Endodermal cell (in vitro differentiated cells): ENCODE measurements at regions not wholly inside any gene's neighbourhood (a gene's known extent, or its start where the extent isn't known, plus 50 kb on each side); places are given as distances from the start of the nearest gene placed in this dataset.

Experiments
- DNase-seq: peaks from one replicate; pipeline ENCODE4 v3.0.0-alpha.2; 2017
- H3K27ac ChIP-seq: 2 replicates; pipeline ENCODE4 v1.5.1; 2013; ENCODE audit warnings: mild to moderate bottlenecking, low read depth, low read length, moderate library complexity
- H3K27me3 ChIP-seq: 2 replicates; pipeline ENCODE4 v1.6.1; 2013; ENCODE audit warnings: mild to moderate bottlenecking, low read length, moderate library complexity; ENCODE audit not compliant: insufficient read depth, control insufficient read depth, poor library complexity, severe bottlenecking
- H3K36me3 ChIP-seq: 2 replicates; pipeline ENCODE4 v1.7.0; 2013; ENCODE audit warnings: mild to moderate bottlenecking, low read length, moderate library complexity; ENCODE audit not compliant: control insufficient read depth, insufficient read depth
- H3K4me1 ChIP-seq: one replicate; pipeline ENCODE4 v1.7.0; 2013; ENCODE audit warnings: low read length; ENCODE audit not compliant: control insufficient read depth, insufficient read depth
- H3K4me3 ChIP-seq: 2 replicates; pipeline ENCODE4 v1.5.1; 2013; ENCODE audit warnings: mild to moderate bottlenecking, low read length, moderate library complexity
- H3K9ac ChIP-seq: 2 replicates; pipeline ENCODE4 v1.6.1; 2013; ENCODE audit warnings: mild to moderate bottlenecking, low read length, moderate library complexity; ENCODE audit not compliant: poor library complexity, severe bottlenecking; ENCODE audit errors: extremely low read depth
- H3K9me3 ChIP-seq: 2 replicates; pipeline ENCODE4 v1.6.1; 2013; ENCODE audit warnings: mild to moderate bottlenecking, low read length, moderate library complexity; ENCODE audit not compliant: control insufficient read depth
- H3K27ac Mint-ChIP-seq: 2 replicates; pipeline ENCODE4 v1.8.0; 2020; ENCODE audit warnings: mixed read lengths
- H3K27me3 Mint-ChIP-seq: 2 replicates; pipeline ENCODE4 v1.8.0; 2021; ENCODE audit warnings: mild to moderate bottlenecking, mixed read lengths; ENCODE audit not compliant: insufficient read depth
- H3K36me3 Mint-ChIP-seq: 2 replicates; pipeline ENCODE4 v1.8.0; 2020; ENCODE audit warnings: low read depth, mixed read lengths
- H3K4me1 Mint-ChIP-seq: 2 replicates; pipeline ENCODE4 v1.8.0; 2020; ENCODE audit warnings: mixed read lengths
- H3K4me3 Mint-ChIP-seq: 2 replicates; pipeline ENCODE4 v1.8.0; 2020; ENCODE audit warnings: mild to moderate bottlenecking, moderate library complexity, mixed read lengths
- H3K9me3 Mint-ChIP-seq: 2 replicates; pipeline ENCODE4 v1.8.0; 2020; ENCODE audit warnings: mild to moderate bottlenecking, mixed read lengths
- WGBS, 2 experiments: methylation state at CpG; one replicate each; pipeline versions ENCODE4 v1.1.5 to v1.1.7; 2013; ENCODE audit warnings: missing lambda C conversion rate in 2 of 2, mixed read lengths in 1 of 2; ENCODE audit not compliant: insufficient coverage in 1 of 2, insufficient read length in 1 of 2; 5-methylcytosine and 5-hydroxymethylcytosine counted together
- TF ChIP-seq, protein P1 (sequence below): fragments of 200-600 bp; sonication (generic); conservative IDR thresholded peaks from 2 replicates; pipeline ENCODE4 v1.5.0; 2021; ENCODE audit warnings: antibody characterized with exemption, mild to moderate bottlenecking

DNA sequence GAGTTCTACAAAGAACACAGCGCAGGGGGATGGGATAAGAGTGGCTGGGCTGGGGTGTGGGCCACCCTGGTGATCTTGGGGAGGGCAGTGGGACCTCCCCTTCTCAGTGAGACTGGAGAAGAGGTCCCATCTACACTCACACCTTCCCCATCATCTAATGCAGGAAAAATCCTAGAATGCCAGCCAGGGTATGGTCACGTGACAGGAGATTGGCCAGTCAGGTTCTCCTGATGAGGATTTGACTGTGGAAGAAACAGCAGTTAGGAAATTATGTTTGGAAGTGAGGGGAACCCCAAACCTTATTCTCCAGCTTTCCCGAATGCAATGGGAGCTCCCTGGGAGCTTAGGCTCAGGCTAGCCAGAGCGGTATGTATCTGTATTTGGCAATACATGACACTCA lies 158.8 kb upstream of the GRB10 start:
- Histone ChIP-seq H3K4me3 (no peak overlapping the region), H3K27ac (no peak overlapping the region), H3K9me3 (peaks cover 7% of the 10 kb centered on the region), H3K9ac (no peak overlapping the region), H3K36me3 (no peaks in the 10 kb centered on the region), H3K27me3 (no peaks in the 10 kb centered on the region), H3K4me1 (no peaks in the 10 kb centered on the region)
- Mint-ChIP-seq H3K9me3 (peaks cover 8% of the 10 kb centered on the region), H3K27me3 (peaks cover 6% of the 10 kb centered on the region), H3K36me3 (no peaks in the 10 kb centered on the region), H3K4me1 (no peaks in the 10 kb centered on the region), H3K27ac (no peak overlapping the region), H3K4me3 (no peak overlapping the region)
- no peak for DNase-seq
- WGBS, 2 experiments = 93 to 100% methylated on average over 1 to 4 of the region's 4 CpGs
- TF ChIP-seq, protein P1, sequence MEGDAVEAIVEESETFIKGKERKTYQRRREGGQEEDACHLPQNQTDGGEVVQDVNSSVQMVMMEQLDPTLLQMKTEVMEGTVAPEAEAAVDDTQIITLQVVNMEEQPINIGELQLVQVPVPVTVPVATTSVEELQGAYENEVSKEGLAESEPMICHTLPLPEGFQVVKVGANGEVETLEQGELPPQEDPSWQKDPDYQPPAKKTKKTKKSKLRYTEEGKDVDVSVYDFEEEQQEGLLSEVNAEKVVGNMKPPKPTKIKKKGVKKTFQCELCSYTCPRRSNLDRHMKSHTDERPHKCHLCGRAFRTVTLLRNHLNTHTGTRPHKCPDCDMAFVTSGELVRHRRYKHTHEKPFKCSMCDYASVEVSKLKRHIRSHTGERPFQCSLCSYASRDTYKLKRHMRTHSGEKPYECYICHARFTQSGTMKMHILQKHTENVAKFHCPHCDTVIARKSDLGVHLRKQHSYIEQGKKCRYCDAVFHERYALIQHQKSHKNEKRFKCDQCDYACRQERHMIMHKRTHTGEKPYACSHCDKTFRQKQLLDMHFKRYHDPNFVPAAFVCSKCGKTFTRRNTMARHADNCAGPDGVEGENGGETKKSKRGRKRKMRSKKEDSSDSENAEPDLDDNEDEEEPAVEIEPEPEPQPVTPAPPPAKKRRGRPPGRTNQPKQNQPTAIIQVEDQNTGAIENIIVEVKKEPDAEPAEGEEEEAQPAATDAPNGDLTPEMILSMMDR = no peak

DNA sequence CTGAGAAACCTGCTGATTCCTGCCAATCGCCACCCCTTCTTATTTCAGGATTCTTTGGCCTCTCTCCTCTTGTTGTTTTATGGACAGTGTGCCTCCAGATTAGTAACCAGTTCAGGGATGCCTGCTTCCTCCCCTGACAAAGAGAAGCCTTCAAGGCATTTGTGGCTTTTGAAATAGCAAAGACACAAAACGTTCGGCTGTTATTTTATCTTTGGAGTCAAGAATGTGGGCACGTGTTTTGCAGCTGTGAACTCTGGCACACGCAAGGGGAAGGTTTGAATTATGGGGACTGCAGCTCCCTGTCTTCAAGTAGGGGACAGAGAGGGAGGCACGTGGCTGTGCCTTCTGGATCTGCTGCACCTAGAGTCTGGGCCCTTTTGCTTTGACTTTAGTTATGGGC lies 157.9 kb upstream of the GRB10 start:
- H3K27me3 ChIP-seq = no peaks in the 10 kb centered on the region
- H3K27me3 Mint-ChIP-seq = peaks cover 6% of the 10 kb centered on the region
- H3K36me3 Mint-ChIP-seq = no peaks in the 10 kb centered on the region
- H3K36me3 ChIP-seq = no peaks in the 10 kb centered on the region
- peaks cover 6% of the 10 kb centered on the region for H3K9me3 Mint-ChIP-seq
- H3K9me3 ChIP-seq = peaks cover 3% of the 10 kb centered on the region
- no peak overlapping the region for H3K4me3 Mint-ChIP-seq
- no peaks in the 10 kb centered on the region for H3K4me1 ChIP-seq
- H3K4me1 Mint-ChIP-seq = no peaks in the 10 kb centered on the region
- no peak for DNase-seq
- no peak overlapping the region for H3K4me3 ChIP-seq
- no peak overlapping the region for H3K27ac Mint-ChIP-seq
- no peak overlapping the region for H3K9ac ChIP-seq
- TF ChIP-seq, protein P1 = no peak
- H3K27ac ChIP-seq = no peak overlapping the region
- 84 to 90% methylated on average over 6 of the region's 6 CpGs for WGBS, 2 experiments

DNA sequence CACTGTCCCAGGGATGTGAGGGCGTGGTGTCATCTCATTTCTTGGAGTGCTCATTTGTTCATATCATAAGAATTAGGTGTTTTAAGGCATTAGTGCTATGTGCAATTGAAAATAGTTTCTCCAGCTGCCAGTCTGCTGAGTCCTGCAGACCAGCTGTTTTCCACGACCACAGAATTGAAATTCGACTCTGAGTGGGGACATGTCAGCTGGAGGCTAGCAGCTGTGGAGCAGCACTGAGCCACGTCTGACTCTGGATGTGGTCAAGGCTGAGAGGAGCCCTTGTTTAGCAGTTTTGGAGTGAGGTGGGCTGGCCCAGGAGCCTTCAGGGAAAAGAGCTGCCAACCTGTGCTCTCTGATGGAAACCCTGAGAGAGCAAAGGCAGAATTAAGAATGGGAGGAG lies 156.3 kb upstream of the GRB10 start:
- Histone ChIP-seq H3K9me3 (no peaks in the 10 kb centered on the region), H3K27me3 (no peaks in the 10 kb centered on the region), H3K4me3 (no peak overlapping the region), H3K36me3 (no peaks in the 10 kb centered on the region), H3K27ac (no peak overlapping the region), H3K9ac (no peak overlapping the region), H3K4me1 (no peaks in the 10 kb centered on the region)
- no peak for DNase-seq
- no peaks in the 10 kb centered on the region for H3K4me1 Mint-ChIP-seq
- 70 to 81% methylated on average over 4 of the region's 4 CpGs for WGBS, 2 experiments
- H3K27ac Mint-ChIP-seq = no peak overlapping the region
- H3K4me3 Mint-ChIP-seq = no peak overlapping the region
- H3K9me3 Mint-ChIP-seq = peaks cover 9% of the 10 kb centered on the region
- no peaks in the 10 kb centered on the region for H3K36me3 Mint-ChIP-seq
- H3K27me3 Mint-ChIP-seq = peaks cover 6% of the 10 kb centered on the region
- TF ChIP-seq, protein P1 = no peak
